Neural crest cell (in vitro differentiated cells): ENCODE measurements at regions not wholly inside any gene's neighbourhood (a gene's known extent, or its start where the extent isn't known, plus 50 kb on each side); places are given as distances from the start of the nearest gene placed in this dataset.

Experiments
- DNase-seq: peaks from one replicate; pipeline ENCODE4 v3.0.0; 2021; ENCODE audit warnings: low read depth, mixed read lengths, low spot score
- H3K27ac Mint-ChIP-seq: one replicate; pipeline ENCODE4 v1.8.0; 2021; ENCODE audit warnings: mild to moderate bottlenecking, mixed read lengths; ENCODE audit not compliant: unreplicated experiment
- H3K27me3 Mint-ChIP-seq: 2 replicates; pipeline ENCODE4 v1.8.0; 2021; ENCODE audit warnings: low read depth, mild to moderate bottlenecking, mixed read lengths
- H3K36me3 Mint-ChIP-seq: 2 replicates; pipeline ENCODE4 v1.8.0; 2021; ENCODE audit warnings: low read depth, mild to moderate bottlenecking, mixed read lengths
- H3K4me1 Mint-ChIP-seq: 2 replicates; pipeline ENCODE4 v1.8.0; 2021; ENCODE audit warnings: mixed read lengths
- H3K4me3 Mint-ChIP-seq: one replicate; pipeline ENCODE4 v1.8.0; 2021; ENCODE audit warnings: mild to moderate bottlenecking, mixed read lengths
- H3K9me3 Mint-ChIP-seq: 2 replicates; pipeline ENCODE4 v1.8.0; 2021; ENCODE audit warnings: mixed read lengths
- TF ChIP-seq, protein P1 (sequence below): fragments of 200-600 bp; sonication (generic); conservative IDR thresholded peaks from 2 replicates; pipeline ENCODE4 v1.5.0; 2021; ENCODE audit warnings: antibody characterized with exemption, mild to moderate bottlenecking

DNA sequence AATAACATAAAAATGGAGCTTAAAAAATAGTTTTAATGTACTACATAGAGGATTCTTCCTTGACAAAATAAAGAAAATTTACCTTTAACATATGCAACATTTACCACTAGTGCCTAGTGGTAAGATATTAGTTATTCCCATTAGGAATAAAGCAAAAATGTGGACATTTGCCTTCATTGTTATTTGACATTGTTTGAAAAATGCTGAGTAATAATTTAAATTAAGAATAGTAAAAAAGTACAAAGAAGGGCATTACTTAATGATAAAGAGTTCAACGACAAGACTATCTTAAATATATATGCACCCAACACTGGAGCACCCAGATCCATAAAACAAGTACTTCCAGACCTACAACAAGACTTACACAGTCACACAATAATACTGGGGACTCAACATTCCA is 125.7 kb downstream of the POLR2M start:
- H3K9me3 Mint-ChIP-seq, result peaks cover 12% of the 10 kb centered on the region
- TF ChIP-seq, protein P1, sequence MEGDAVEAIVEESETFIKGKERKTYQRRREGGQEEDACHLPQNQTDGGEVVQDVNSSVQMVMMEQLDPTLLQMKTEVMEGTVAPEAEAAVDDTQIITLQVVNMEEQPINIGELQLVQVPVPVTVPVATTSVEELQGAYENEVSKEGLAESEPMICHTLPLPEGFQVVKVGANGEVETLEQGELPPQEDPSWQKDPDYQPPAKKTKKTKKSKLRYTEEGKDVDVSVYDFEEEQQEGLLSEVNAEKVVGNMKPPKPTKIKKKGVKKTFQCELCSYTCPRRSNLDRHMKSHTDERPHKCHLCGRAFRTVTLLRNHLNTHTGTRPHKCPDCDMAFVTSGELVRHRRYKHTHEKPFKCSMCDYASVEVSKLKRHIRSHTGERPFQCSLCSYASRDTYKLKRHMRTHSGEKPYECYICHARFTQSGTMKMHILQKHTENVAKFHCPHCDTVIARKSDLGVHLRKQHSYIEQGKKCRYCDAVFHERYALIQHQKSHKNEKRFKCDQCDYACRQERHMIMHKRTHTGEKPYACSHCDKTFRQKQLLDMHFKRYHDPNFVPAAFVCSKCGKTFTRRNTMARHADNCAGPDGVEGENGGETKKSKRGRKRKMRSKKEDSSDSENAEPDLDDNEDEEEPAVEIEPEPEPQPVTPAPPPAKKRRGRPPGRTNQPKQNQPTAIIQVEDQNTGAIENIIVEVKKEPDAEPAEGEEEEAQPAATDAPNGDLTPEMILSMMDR, result no peak
- no peaks in the 10 kb centered on the region for H3K4me1 Mint-ChIP-seq
- peaks cover 5% of the 10 kb centered on the region for H3K36me3 Mint-ChIP-seq
- H3K27me3 Mint-ChIP-seq, result peaks cover 8% of the 10 kb centered on the region
- no peak overlapping the region for H3K27ac Mint-ChIP-seq
- no peak for DNase-seq
- H3K4me3 Mint-ChIP-seq, result no peak overlapping the region

DNA sequence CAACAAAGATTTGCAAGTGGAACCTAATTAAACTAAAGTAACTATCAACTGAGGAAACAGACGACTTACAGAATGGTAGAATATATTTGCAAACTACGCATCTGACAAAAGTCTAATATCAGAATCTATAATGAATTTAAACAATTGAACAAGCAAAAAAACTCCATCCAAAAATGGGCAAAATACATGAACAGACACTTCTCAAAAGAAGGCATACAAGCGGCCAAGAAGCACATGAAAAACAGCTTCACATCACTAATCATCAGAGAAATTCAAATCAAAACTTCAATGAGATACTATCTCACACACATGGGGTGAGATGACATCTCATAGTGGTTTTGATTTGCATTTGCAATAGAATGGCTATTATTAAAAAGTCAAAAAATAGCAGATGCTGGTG is 128.6 kb downstream of the POLR2M start:
- DNase-seq, result no peak
- TF ChIP-seq, protein P1, result no peak
- Mint-ChIP-seq H3K27ac (no peak overlapping the region), H3K27me3 (peaks cover 8% of the 10 kb centered on the region), H3K4me3 (no peak overlapping the region), H3K36me3 (peaks cover 5% of the 10 kb centered on the region), H3K9me3 (peaks cover 12% of the 10 kb centered on the region), H3K4me1 (no peaks in the 10 kb centered on the region)

DNA sequence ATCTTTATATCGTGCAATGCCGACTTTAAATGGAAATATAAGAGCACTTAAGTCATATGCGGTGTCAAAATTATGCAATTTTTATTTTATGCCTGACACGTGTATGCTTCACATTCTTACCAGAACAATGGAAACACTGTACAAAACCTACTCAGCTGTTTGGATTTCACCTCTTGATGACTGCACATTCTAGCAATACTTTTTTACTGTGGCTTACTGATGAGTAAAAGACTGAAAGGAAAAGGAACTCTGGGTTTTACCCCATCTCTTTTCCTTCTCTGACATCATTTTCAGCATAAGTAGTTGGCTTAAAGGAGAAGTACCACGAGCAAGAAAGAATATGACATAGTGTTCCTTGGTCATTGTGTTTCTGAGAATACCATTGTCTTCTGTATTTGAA is 142.8 kb downstream of the POLR2M start:
- H3K36me3 Mint-ChIP-seq, result no peaks in the 10 kb centered on the region
- DNase-seq, result no peak
- no peak overlapping the region for H3K27ac Mint-ChIP-seq
- H3K9me3 Mint-ChIP-seq, result peaks cover 2% of the 10 kb centered on the region
- no peak overlapping the region for H3K4me3 Mint-ChIP-seq
- TF ChIP-seq, protein P1, result no peak
- H3K27me3 Mint-ChIP-seq, result peaks cover 3% of the 10 kb centered on the region
- H3K4me1 Mint-ChIP-seq, result peaks cover 5% of the 10 kb centered on the region

DNA sequence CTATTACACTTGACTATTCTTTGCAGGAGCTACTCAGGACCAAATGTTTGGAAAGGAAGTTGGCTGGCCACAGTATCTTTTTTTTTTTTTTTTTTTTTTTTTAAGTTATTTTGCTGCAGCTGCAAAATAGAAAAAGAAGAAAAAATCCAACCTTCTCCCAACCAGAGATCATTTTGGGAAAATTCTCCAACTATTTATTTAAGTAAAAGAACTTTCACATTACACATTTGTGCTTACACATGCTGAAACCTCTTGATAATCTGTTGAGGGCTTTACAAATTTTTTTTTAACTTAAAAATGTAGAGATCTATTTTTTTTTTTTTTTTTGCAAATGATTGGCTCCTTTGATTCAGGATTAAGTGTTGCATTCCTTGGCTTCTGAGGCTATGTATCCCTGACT is 148.0 kb downstream of the POLR2M start:
- TF ChIP-seq, protein P1, result no peak
- Mint-ChIP-seq H3K4me3 (no peak overlapping the region), H3K9me3 (peaks cover 2% of the 10 kb centered on the region), H3K4me1 (peaks cover 5% of the 10 kb centered on the region), H3K27ac (no peak overlapping the region), H3K27me3 (no peaks in the 10 kb centered on the region), H3K36me3 (no peaks in the 10 kb centered on the region)
- DNase-seq, result no peak

DNA sequence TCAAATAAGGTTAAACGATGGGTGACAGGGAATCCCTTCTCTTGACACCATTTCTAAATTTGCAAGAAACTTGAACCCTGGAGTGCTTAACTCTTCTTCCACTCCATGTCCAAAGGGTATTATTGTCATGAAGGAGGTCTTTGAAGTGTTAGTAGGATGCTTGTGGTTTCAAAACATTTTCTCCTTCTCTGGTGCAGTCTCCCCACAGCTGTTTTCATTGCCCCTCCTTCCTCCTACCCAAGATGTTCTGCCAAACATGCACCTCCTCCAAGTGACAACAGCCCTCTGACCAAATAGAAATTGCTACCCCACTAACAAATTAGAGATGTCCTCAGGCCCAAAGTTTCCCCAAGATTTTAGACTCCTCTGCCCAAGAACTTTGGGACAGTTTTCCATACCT is 151.4 kb downstream of the POLR2M start:
- Mint-ChIP-seq H3K9me3 (peaks cover 2% of the 10 kb centered on the region), H3K27me3 (no peaks in the 10 kb centered on the region), H3K4me3 (no peak overlapping the region), H3K4me1 (no peaks in the 10 kb centered on the region), H3K27ac (no peak overlapping the region), H3K36me3 (no peaks in the 10 kb centered on the region)
- TF ChIP-seq, protein P1, result no peak
- no peak for DNase-seq
